SU-DHL-6 (cell line): ENCODE measurements at regions not wholly inside any gene's neighbourhood (a gene's known extent, or its start where the extent isn't known, plus 50 kb on each side); places are given as distances from the start of the nearest gene placed in this dataset.

Source experiments
- EZH2phosphoT487 ChIP-seq: fragments of 200-600 bp; sonication (generic), shearing (Covaris generic); conservative IDR thresholded peaks from 2 replicates; pipeline ENCODE4 v1.6.1; 2018; ENCODE audit warnings: mild to moderate bottlenecking, antibody characterized with exemption, low read length, moderate library complexity, mixed read lengths
- TF ChIP-seq, protein P1 (sequence below): fragments of 200-600 bp; sonication (generic); IDR thresholded peaks from one replicate; pipeline ENCODE4 v1.5.1; 2017; ENCODE audit warnings: antibody characterized with exemption, mild to moderate bottlenecking, low read length, moderate library complexity; ENCODE audit not compliant: insufficient read depth, poor library complexity, severe bottlenecking

DNA sequence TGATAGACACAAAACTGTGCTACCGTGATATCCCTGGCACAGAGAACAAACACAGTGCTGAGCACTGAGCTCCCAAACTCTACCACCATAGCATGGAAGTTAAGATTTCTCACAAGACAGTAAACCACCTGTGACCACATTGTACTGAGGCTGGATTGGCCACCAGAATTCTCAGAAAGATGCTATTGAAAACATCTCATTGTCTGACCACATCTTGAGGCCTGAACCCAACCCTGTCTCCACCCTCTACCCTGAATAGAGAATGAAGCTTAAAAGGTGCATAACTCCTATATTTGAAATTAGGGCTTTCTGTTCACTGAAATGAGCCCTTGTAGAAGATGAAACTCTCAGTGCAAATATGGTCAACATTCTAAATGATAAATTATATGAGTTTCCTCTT is 281.3 kb upstream of the NPAP1 start:
- TF ChIP-seq, protein P1, sequence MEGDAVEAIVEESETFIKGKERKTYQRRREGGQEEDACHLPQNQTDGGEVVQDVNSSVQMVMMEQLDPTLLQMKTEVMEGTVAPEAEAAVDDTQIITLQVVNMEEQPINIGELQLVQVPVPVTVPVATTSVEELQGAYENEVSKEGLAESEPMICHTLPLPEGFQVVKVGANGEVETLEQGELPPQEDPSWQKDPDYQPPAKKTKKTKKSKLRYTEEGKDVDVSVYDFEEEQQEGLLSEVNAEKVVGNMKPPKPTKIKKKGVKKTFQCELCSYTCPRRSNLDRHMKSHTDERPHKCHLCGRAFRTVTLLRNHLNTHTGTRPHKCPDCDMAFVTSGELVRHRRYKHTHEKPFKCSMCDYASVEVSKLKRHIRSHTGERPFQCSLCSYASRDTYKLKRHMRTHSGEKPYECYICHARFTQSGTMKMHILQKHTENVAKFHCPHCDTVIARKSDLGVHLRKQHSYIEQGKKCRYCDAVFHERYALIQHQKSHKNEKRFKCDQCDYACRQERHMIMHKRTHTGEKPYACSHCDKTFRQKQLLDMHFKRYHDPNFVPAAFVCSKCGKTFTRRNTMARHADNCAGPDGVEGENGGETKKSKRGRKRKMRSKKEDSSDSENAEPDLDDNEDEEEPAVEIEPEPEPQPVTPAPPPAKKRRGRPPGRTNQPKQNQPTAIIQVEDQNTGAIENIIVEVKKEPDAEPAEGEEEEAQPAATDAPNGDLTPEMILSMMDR = no peak
- TF ChIP-seq EZH2phosphoT487 = no peak
